Kidney tubule cell (primary cell): ENCODE measurements at regions not wholly inside any gene's neighbourhood (a gene's known extent, or its start where the extent isn't known, plus 50 kb on each side); places are given as distances from the start of the nearest gene placed in this dataset.

Experiments used
- DNase-seq: peaks from one replicate; pipeline ENCODE4 v3.0.0-alpha.2; 2018; ENCODE audit warnings: low spot score

GRCh38 chr1:200354243-200354642, 55.6 kb downstream of the ZNF281 start:
- DNase-seq = no peak

GRCh38 chr1:200353232-200353631, 56.6 kb downstream of the ZNF281 start:
- DNase-seq = no peak

- DNase-seq = peak; percentile 57
Observed at GRCh38 chr1:200351826-200352549, 57.8 kb downstream of the ZNF281 start.

- DNase-seq = no peak
Observed at GRCh38 chr1:200351425-200351824, 58.4 kb downstream of the ZNF281 start.

DNA sequence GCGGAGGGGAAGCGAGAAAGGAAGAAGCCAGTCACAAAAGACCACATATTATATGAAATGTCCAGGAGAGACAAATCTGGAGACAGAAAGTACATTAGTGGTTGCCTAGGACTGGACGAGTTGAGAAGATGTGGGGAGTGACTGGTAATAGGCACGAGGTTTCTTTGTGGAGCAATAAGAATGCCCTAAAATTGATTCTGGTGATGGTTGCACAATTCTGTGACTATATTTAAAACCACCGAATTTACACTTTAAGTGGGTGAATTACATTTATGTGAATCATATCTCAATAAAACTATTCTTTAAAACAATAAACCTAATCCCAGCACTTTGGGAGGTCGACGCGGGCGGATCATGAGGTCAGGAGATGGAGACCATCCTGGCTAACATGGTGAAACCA, 63.1 kb downstream of the ZNF281 start:
- DNase-seq = no peak

DNA sequence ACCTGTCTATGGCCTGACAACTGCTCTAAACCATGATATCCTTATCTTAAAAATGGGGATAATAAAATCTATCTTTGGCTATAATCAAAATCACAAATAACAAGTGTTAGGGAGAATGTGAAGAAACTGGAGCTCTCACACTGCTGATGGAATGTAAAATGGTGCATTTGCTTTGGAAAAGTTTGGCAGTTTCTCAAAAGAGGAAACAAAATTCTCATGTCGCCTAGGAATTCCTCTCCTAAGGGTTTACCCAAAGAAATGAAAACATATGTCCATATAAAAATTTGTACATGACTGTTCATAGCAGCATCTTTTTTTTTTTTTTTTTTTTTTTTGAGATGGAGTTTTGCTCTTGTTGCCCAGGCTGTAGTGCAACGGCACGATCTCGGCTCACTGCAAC, 64.3 kb downstream of the ZNF281 start:
- DNase-seq = no peak

DNA sequence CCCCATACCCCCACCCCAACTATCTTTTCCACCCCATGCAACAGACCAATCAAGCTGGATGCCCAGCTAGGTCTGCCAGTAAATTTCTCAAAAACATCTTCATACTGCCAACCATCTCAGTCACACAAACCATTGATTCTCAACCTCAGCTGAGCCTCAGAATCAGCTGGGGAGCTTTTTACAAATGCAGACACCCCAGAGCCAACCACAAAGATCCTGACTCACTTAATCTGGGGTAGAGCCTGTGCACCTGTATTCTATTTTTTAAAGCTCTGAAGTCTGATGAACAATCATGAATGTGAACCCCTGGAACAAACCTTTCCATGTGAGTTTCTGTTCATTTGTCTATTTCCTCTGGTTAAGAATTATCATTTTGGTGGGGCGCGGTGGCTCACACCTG, 66.0 kb downstream of the ZNF281 start:
- no peak for DNase-seq

GRCh38 chr1:200342511-200343311, 67.1 kb downstream of the ZNF281 start:
- DNase-seq = peak; percentile 88

DNA sequence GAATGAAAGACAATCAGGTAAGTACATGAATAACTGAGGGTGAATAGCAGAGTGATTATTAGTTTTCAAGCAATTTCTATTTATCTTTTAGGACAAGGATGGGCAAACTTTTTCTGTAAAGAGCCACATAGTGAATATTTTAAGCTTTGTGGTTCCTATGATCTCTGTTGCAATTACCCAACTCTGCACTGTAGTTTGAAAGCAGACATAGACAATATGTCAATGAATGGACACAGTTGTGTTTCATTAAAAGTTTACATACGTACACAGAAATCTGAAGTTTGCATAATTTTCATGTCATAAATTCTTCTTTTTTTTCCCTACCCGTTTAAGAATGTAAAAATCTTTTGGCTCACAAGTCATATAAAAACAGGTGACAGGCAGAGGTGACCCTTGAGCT, 71.4 kb downstream of the ZNF281 start:
- no peak for DNase-seq

GRCh38 chr1:200337831-200338230, 72.0 kb downstream of the ZNF281 start:
- no peak for DNase-seq

DNA sequence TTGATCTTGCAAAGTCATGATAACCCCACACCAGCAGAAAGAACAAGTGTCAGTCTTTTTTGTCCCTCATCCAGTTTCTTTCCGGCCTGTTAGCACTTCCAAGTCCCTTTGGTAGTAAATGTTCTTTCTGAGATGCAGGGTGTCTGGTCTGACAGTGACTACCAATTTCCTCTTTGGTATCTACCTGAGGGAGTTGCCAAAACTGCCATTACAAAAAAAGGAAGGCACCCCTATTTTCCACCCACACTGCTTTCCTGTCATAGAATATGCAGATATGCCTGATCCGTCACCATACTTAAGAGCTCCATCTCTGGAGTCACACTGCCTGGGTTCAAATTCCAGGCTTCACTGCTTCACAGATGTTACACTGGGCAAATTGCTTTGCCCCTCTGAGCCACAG, 72.4 kb downstream of the ZNF281 start:
- DNase-seq = no peak

GRCh38 chr1:200336901-200337391, 72.9 kb downstream of the ZNF281 start:
- DNase-seq = no peak

DNA sequence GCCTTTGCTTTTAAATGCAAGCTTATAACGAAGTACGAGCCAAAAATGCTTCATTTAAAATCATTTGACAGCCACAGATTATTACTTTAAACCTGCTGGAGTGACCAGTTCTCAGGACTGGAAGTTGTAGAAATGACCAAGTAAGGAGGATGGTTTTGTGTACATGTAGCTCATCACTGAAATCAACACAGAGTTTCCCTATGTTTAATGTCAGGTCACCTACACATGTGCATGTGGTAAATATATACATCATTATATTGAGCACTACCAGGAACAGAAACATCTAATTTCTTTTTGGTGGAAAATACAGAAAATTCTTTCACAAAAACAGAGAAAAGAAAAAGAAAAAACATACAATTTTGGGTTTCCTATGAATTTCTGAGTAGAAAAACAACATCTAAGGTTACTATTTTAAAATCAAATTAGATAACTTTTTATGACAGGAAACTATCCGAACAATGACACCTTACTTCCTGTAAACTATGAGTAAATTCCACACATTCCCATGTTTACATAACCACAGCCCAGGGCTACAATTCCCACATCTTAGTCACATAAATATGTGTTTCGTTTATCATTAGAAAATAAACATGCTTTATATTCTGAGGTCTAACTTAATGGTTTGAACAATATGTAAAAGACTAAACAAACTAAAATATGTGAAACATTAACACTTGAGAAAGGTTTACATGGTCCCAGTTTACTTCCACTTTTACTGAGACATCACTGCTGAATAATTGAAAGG, 73.6 kb downstream of the ZNF281 start:
- DNase-seq = peak; percentile 78

- peak; percentile 76 for DNase-seq
Observed at GRCh38 chr1:200334661-200335256, 75.1 kb downstream of the ZNF281 start.

- no peak for DNase-seq
Observed at GRCh38 chr1:200333329-200333728, 76.5 kb downstream of the ZNF281 start.

DNA sequence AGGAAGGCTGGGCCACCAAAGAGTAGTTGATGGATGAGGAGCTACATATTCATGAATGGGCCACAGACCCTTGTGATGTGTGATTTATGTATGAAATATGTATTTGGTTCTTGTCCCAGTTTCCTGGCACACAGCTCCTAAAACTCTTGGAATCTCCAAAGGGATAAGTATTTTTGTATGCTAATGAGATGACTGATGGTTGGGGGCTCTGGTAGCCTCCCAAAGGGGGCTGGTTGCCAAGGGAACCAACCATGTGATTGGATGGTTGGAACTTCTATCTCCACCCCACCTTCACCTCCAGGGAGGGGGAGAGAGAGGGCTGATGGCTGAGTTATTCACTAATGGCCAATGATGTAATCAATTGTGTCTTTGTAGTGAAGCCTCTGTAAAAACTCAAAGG, 77.1 kb downstream of the ZNF281 start:
- no peak for DNase-seq

- no peak for DNase-seq
Observed at GRCh38 chr1:200330741-200331428, 79.0 kb downstream of the ZNF281 start.

- no peak for DNase-seq
Observed at GRCh38 chr1:200329208-200329882, 80.5 kb downstream of the ZNF281 start.

DNA sequence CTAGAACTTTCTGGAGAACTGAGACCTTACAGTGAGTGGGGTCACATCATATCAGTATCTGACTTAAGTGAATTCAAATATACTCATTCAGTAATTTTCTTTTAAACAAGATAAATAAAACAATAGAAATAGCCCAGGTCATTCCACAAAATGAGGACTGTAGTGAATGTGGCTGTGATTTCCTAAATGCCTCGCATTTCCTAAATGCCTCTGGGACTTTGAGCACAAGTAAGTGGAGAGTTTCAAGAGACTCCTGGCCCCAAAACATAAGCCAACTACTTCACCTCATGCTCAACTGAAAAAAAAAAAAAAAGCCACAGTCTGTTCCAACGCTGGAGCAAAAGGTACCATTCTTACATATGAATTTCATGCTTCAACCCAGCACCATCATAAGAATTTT, 81.5 kb downstream of the ZNF281 start:
- no peak for DNase-seq

DNA sequence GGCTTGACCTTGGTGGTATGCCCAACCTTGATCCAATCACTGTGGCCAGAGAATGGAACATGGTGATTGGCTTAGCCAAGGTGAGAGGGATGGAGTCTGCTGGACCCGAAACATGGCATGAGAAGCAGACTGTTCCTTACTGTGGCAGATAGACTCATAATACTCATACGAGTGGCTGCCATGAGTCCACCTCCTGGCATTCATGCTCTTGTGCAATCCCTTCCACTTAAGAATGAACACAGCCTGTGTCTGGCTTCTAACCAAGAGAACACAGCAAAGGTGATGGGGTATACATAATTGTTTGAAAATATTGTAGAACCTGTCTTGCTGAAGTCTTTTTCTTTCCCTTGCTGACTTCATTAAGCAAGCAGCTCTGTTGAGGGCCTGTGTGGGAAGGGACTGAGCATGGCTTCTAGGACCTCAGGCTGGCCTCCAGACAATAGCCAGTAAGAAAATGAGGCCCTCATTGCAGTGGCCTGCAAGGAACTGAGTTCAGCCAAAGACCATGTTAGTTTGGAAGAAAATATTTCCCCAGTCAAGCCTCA, 85.9 kb downstream of the ZNF281 start:
- DNase-seq = no peak

- peak; percentile 63 for DNase-seq
Observed at GRCh38 chr1:200319148-200319547, 90.7 kb downstream of the ZNF281 start.
